Tibial nerve (tissue), 4 donors: ENCODE measurements at regions not wholly inside any gene's neighbourhood (a gene's known extent, or its start where the extent isn't known, plus 50 kb on each side); places are given as distances from the start of the nearest gene placed in this dataset.

Experiments
- DNase-seq, 2 donors: peaks; one replicate each; pipeline ENCODE4 v3.0.0-alpha.2; 2019; ENCODE audit warnings: low spot score in 2 of 2
- H3K27ac ChIP-seq, 4 donors: fragments of 200-600 bp; sonication (generic) in 3 of 4; one replicate each; pipeline ENCODE4 v1.5.1; 2017 to 2019; ENCODE audit warnings: mild to moderate bottlenecking in 1 of 4
- H3K27me3 ChIP-seq, 2 donors: fragments of 200-600 bp; sonication (generic) in 1 of 2; one replicate each; pipeline versions ENCODE4 v1.5.1 to v1.6.0; 2017 to 2019
- H3K36me3 ChIP-seq, 3 donors: fragments of 200-600 bp; sonication (generic); one replicate each; pipeline ENCODE4 v1.5.1; 2018 to 2019
- H3K4me1 ChIP-seq, 4 donors: fragments of 200-600 bp; sonication (generic) in 3 of 4; one replicate each; pipeline ENCODE4 v1.5.1; 2017 to 2019
- H3K4me3 ChIP-seq, 4 donors: fragments of 200-600 bp; sonication (generic) in 3 of 4; one replicate each; pipeline ENCODE4 v1.5.1; 2017 to 2019; ENCODE audit warnings: mild to moderate bottlenecking in 1 of 4, moderate library complexity in 1 of 4
- H3K9me3 ChIP-seq, 4 donors: fragments of 200-600 bp; sonication (generic) in 3 of 4; one replicate each; pipeline ENCODE4 v1.5.1; 2017 to 2019
- CTCF ChIP-seq, 5 experiments: fragments of 200-600 bp in 3 of 5; fragments of 450-650 bp in 2 of 5; sonication (generic) in 3 of 5; IDR thresholded peaks; one replicate each; pipeline ENCODE4 v1.5.1; 2016 to 2019; ENCODE audit warnings: antibody characterized with exemption in 5 of 5, mild to moderate bottlenecking in 3 of 5, moderate library complexity in 2 of 5
- EP300 ChIP-seq, 2 donors: sonication (generic); formaldehyde crosslinking; IDR thresholded peaks; one replicate each; pipeline ENCODE4 v1.6.1; 2017; ENCODE audit warnings: antibody characterized with exemption in 2 of 2, mild to moderate bottlenecking in 1 of 2
- POLR2A ChIP-seq, 2 donors: fragments of 450-650 bp; IDR thresholded peaks; one replicate each; pipeline ENCODE4 v1.6.1; 2017; ENCODE audit warnings: antibody characterized with exemption in 2 of 2, mild to moderate bottlenecking in 2 of 2, moderate library complexity in 2 of 2
- WGBS, 2 donors: methylation state at CpG; one replicate each; pipeline ENCODE4 v1.1.5; 2018; 5-methylcytosine and 5-hydroxymethylcytosine counted together

DNA sequence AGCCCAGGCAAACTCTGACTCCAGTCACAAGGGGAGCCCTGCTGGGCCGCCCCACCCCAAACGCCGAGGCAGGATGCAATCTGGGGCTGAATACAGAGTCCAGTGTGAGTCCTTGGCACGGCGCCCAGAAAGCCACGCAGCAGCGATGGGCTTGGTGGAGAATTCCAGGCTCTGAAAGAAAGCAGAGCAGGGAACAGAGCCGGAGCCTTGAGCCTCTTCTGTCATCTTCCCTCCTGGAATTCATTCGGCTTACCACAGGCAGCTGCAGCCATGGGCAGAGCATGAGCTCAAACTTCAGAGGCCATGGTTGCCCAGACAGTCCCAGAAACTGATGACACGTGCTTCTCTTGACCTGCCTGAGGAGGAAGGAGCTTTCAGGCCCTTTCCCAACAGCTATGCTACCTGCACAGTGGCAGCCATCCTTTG lies 441.1 kb upstream of the JARID2 start:
- peak; percentile 67 to 75 for DNase-seq
- peak in 1 of 2 donors; percentile 57 for TF ChIP-seq EP300 (IDR thresholded peaks at IDR 0.05)
- TF ChIP-seq CTCF (IDR thresholded peaks at IDR 0.05): no peak
- no peak for TF ChIP-seq POLR2A (IDR thresholded peaks at IDR 0.05)
- H3K4me1 ChIP-seq: peaks cover 0 to 39% (median 11%) of the 10 kb centered on the region in 4 donors
- WGBS, 2 donors: 6 to 20% methylated on average over 2 to 10 of the region's 10 CpGs
- H3K27me3 ChIP-seq: no peaks in the 10 kb centered on the region
- peak overlapping the region in 3 of 4 donors; percentile 13 to 54 (median 45) for H3K27ac ChIP-seq
- no peaks in the 10 kb centered on the region for H3K9me3 ChIP-seq
- H3K4me3 ChIP-seq: no peak overlapping the region
- H3K36me3 ChIP-seq: no peaks in the 10 kb centered on the region

DNA sequence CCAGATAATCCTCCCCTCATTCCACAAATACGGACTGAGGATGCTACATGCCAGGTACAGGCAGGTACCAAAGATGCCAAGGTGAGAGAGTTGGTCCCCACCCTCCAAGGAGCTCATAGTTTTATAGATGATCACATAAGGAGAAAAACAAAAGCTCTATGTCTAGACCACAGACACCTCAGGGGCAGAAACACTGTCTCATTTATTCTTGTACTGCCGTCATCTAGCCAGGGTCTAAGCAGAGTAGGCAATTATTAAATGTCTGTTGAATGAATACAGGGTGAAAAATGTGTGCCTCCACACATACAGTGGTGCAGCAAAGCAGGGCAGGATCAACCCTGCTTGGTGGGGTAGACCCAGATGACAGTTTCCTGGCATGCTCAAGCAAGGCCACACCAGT lies 439.8 kb upstream of the JARID2 start:
- H3K27me3 ChIP-seq: no peaks in the 10 kb centered on the region
- TF ChIP-seq CTCF (IDR thresholded peaks at IDR 0.05) (no peak), POLR2A (IDR thresholded peaks at IDR 0.05) (no peak), EP300 (IDR thresholded peaks at IDR 0.05) (no peak)
- no peak overlapping the region for H3K4me3 ChIP-seq
- DNase-seq: no peak
- no peak overlapping the region for H3K27ac ChIP-seq
- no peaks in the 10 kb centered on the region for H3K36me3 ChIP-seq
- 71 to 87% methylated on average over 2 of the region's 2 CpGs for WGBS, 2 donors
- H3K9me3 ChIP-seq: no peaks in the 10 kb centered on the region
- H3K4me1 ChIP-seq: peaks cover 0 to 29% (median 11%) of the 10 kb centered on the region in 4 donors

DNA sequence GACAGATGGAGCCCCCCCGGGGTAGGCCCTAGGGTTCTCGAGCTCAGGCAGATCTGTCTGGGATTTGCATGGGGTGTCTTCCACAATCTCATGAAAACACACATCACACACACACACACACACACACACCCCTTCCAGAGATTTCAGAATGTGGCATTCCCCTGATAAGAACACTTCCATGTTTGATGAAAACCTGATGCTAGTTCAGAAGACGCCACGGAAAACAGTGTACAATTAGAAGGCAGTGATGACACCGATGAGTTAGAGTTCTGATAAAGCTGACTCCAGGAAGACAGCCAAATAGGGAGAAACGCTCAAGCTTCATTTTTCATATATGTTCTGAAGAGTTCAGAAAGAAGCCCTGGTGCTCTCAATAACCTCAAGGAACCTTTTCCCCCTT lies 438.7 kb upstream of the JARID2 start:
- Histone ChIP-seq H3K4me3 (no peak overlapping the region), H3K36me3 (no peaks in the 10 kb centered on the region), H3K27ac (no peak overlapping the region), H3K27me3 (no peaks in the 10 kb centered on the region), H3K4me1 (peaks cover 0 to 29% (median 11%) of the 10 kb centered on the region in 4 donors), H3K9me3 (no peaks in the 10 kb centered on the region)
- DNase-seq: no peak
- WGBS, 2 donors: 92 to 93% methylated on average over 6 of the region's 6 CpGs
- no peak for TF ChIP-seq EP300 (IDR thresholded peaks at IDR 0.05)
- TF ChIP-seq CTCF (IDR thresholded peaks at IDR 0.05): no peak
- TF ChIP-seq POLR2A (IDR thresholded peaks at IDR 0.05): no peak

- no peak overlapping the region for H3K4me3 ChIP-seq
- H3K27me3 ChIP-seq: no peaks in the 10 kb centered on the region
- TF ChIP-seq POLR2A (IDR thresholded peaks at IDR 0.05) (no peak), CTCF (IDR thresholded peaks at IDR 0.05) (no peak), EP300 (IDR thresholded peaks at IDR 0.05) (no peak)
- no peak overlapping the region for H3K27ac ChIP-seq
- 94% methylated on average over 7 of the region's 7 CpGs for WGBS, 2 donors
- H3K9me3 ChIP-seq: no peaks in the 10 kb centered on the region
- no peak for DNase-seq
- peaks cover 0 to 21% (median 11%) of the 10 kb centered on the region in 4 donors for H3K4me1 ChIP-seq
- no peaks in the 10 kb centered on the region for H3K36me3 ChIP-seq
Measured at GRCh38 chr6:14807971-14808370, 437.9 kb upstream of the JARID2 start.

- DNase-seq: no peak
- Histone ChIP-seq H3K27me3 (no peaks in the 10 kb centered on the region), H3K9me3 (no peaks in the 10 kb centered on the region), H3K27ac (no peak overlapping the region), H3K4me3 (no peak overlapping the region), H3K36me3 (no peaks in the 10 kb centered on the region), H3K4me1 (peaks cover 0 to 4% (median 1%) of the 10 kb centered on the region in 4 donors)
- TF ChIP-seq POLR2A (IDR thresholded peaks at IDR 0.05): no peak
- no peak for TF ChIP-seq CTCF (IDR thresholded peaks at IDR 0.05)
- no peak for TF ChIP-seq EP300 (IDR thresholded peaks at IDR 0.05)
- WGBS, 2 donors: 70 to 78% methylated on average over 6 of the region's 6 CpGs
Measured at GRCh38 chr6:14810021-14810420, 435.8 kb upstream of the JARID2 start.
